NT2/D1 (cell line): ENCODE measurements at regions not wholly inside any gene's neighbourhood (a gene's known extent, or its start where the extent isn't known, plus 50 kb on each side); places are given as distances from the start of the nearest gene placed in this dataset.

ENCODE experiments used
- SUZ12 ChIP-seq: IDR thresholded peaks from 2 replicates; pipeline ENCODE4 v1.6.1; 2011; ENCODE audit not compliant: insufficient read length, insufficient read depth; ENCODE audit errors: extremely low read depth
- YY1 ChIP-seq: IDR thresholded peaks from 2 replicates; pipeline ENCODE4 v1.6.1; 2011; ENCODE audit not compliant: insufficient read length, insufficient read depth
- ZNF274 ChIP-seq: IDR thresholded peaks from 2 replicates; pipeline ENCODE4 v1.6.1; 2011; ENCODE audit warnings: mild to moderate bottlenecking, low read depth, low read length

DNA sequence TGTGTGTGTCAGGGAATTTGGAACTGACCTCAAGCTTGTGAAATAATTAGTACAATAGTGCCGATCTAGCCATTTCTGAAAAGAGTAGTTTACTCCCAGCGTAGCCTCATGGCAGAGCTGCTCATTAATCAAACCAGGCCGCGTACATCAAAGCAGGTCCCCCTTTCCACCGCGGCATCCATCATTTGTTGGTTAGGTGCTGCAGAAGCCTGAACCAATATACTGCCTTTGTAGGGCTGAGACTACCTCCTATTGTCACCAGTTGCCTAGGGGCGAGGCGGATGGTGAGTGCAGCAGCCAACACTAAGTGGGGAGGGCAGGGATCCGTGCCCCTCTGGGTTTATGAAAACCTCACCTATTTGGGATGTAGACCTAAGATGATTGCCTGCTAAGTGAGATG, 264.1 kb downstream of the TMEM114 start:
- TF ChIP-seq YY1 (no peak), SUZ12 (no peak), ZNF274 (no peak)
